ENCODE measurements at regions not wholly inside any gene's neighbourhood (a gene's known extent, or its start where the extent isn't known, plus 50 kb on each side); places are given as distances from the start of the nearest gene placed in this dataset.

DNA sequence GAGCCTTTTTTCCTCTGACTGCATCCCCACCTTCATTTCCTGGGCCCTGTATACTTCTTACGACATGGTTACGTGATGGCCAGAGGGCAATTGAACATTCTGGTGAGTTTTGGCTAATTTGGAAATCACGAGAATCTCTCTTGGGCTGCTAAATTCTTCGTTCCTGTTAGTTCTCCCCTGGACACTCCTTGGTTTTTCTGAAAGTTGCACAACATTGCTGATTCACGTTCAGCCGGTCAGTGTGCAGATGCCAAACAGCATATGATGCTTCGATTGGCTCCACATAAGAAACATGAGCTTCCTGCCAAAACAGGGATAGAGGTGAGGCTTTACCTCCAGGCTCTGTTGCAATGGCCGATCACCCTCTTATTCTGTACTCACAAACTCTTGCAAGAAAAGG, 119.4 kb upstream of the LY86 start:
- CTCF ChIA-PET: no interaction called here
- no peaks in the 10 kb centered on the region for H3K36me3 Mint-ChIP-seq (ENCODE audit: insufficient read depth, unreplicated experiment)
- H3K27me3 ChIP-seq (replicated peaks; ENCODE audit: control insufficient read depth, insufficient read depth, low read length): no peaks in the 10 kb centered on the region; the same call in 1 of the 2 replicates
- H3K9me3 Mint-ChIP-seq (ENCODE audit: unreplicated experiment): peaks cover 21% of the 10 kb centered on the region
- TF ChIP-seq CTCF (IDR thresholded peaks at IDR 0.05; ENCODE audit: insufficient read depth in 1 of 2, low read depth in 1 of 2, low read length in 1 of 2, severe bottlenecking in 1 of 2, unreplicated experiment in 1 of 2): no peak
- H3K9me3 ChIP-seq: no peaks in the 10 kb centered on the region
- H3K36me3 ChIP-seq (ENCODE audit: control insufficient read depth, insufficient read depth, low read length): no peaks in the 10 kb centered on the region
- POLR2A ChIA-PET: no interaction called here
- H3K4me1 ChIP-seq: no peaks in the 10 kb centered on the region
- no peak overlapping the region for H3K4me3 Mint-ChIP-seq (ENCODE audit: unreplicated experiment)
- DNase-seq: no peak
- peaks cover 20% of the 10 kb centered on the region for H3K27me3 Mint-ChIP-seq (ENCODE audit: insufficient read depth, unreplicated experiment)
- BruUV-seq (replicated peaks): no TSS peak
- intact Hi-C loops (cut with micrococcal nuclease; ENCODE audit: unreplicated experiment): no loop called here
- H3K27ac Mint-ChIP-seq (ENCODE audit: unreplicated experiment): no peak overlapping the region
- H3K4me1 Mint-ChIP-seq (ENCODE audit: low read depth, unreplicated experiment): no peaks in the 10 kb centered on the region
- H3K4me3 ChIP-seq (ENCODE audit: low read depth, low read length): no peak overlapping the region

GRCh38 chr6:6470123-6470522, 118.4 kb upstream of the LY86 start:
- Histone ChIP-seq H3K4me1 (no peaks in the 10 kb centered on the region), H3K9me3 (no peaks in the 10 kb centered on the region), H3K36me3 (ENCODE audit: control insufficient read depth, insufficient read depth, low read length) (no peaks in the 10 kb centered on the region), H3K27me3 (replicated peaks; ENCODE audit: control insufficient read depth, insufficient read depth, low read length) (no peaks in the 10 kb centered on the region; the same call in 1 of the 2 replicates), H3K4me3 (ENCODE audit: low read depth, low read length) (no peak overlapping the region)
- Mint-ChIP-seq H3K27ac (ENCODE audit: unreplicated experiment) (no peak overlapping the region), H3K36me3 (ENCODE audit: insufficient read depth, unreplicated experiment) (no peaks in the 10 kb centered on the region), H3K4me1 (ENCODE audit: low read depth, unreplicated experiment) (no peaks in the 10 kb centered on the region), H3K9me3 (ENCODE audit: unreplicated experiment) (peaks cover 21% of the 10 kb centered on the region), H3K27me3 (ENCODE audit: insufficient read depth, unreplicated experiment) (peaks cover 20% of the 10 kb centered on the region), H3K4me3 (ENCODE audit: unreplicated experiment) (no peak overlapping the region)
- ChIA-PET CTCF (no interaction called here), POLR2A (no interaction called here)
- intact Hi-C loops (cut with micrococcal nuclease; ENCODE audit: unreplicated experiment): no loop called here
- BruUV-seq (replicated peaks): no TSS peak
- TF ChIP-seq CTCF (IDR thresholded peaks at IDR 0.05; ENCODE audit: insufficient read depth in 1 of 2, low read depth in 1 of 2, low read length in 1 of 2, severe bottlenecking in 1 of 2, unreplicated experiment in 1 of 2): no peak
- no peak for DNase-seq

DNA sequence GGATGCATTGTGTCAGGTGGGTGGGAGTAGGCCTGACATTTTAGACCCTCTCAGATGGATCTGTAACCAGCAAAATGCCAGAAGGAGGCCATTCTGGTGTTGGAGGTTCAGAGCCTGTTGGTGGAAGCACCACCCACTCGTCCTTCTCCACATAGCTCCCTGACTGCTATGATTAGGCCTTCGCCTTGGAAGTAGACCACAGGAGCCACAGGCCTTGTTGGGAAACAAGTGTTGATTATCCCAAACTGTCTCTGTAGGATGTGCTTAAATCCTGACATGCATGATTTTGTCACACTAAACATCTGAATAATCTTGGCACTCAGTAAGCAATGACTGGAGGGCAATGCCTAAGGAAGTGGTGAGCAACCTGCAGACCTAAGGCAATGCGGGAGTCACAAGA, 117.2 kb upstream of the LY86 start:
- no peak for DNase-seq
- H3K9me3 ChIP-seq: no peaks in the 10 kb centered on the region
- H3K4me1 ChIP-seq: no peaks in the 10 kb centered on the region
- BruUV-seq (replicated peaks): no TSS peak
- no peaks in the 10 kb centered on the region for H3K36me3 ChIP-seq (ENCODE audit: control insufficient read depth, insufficient read depth, low read length)
- ChIA-PET CTCF (no interaction called here), POLR2A (no interaction called here)
- TF ChIP-seq CTCF (IDR thresholded peaks at IDR 0.05; ENCODE audit: insufficient read depth in 1 of 2, low read depth in 1 of 2, low read length in 1 of 2, severe bottlenecking in 1 of 2, unreplicated experiment in 1 of 2): no peak
- intact Hi-C loops (cut with micrococcal nuclease; ENCODE audit: unreplicated experiment): no loop called here
- Mint-ChIP-seq H3K4me3 (ENCODE audit: unreplicated experiment) (no peak overlapping the region), H3K36me3 (ENCODE audit: insufficient read depth, unreplicated experiment) (no peaks in the 10 kb centered on the region), H3K4me1 (ENCODE audit: low read depth, unreplicated experiment) (no peaks in the 10 kb centered on the region), H3K27ac (ENCODE audit: unreplicated experiment) (no peak overlapping the region), H3K9me3 (ENCODE audit: unreplicated experiment) (peaks cover 21% of the 10 kb centered on the region), H3K27me3 (ENCODE audit: insufficient read depth, unreplicated experiment) (peaks cover 18% of the 10 kb centered on the region)
- H3K27me3 ChIP-seq (replicated peaks; ENCODE audit: control insufficient read depth, insufficient read depth, low read length): no peaks in the 10 kb centered on the region; the same call in 1 of the 2 replicates
- no peak overlapping the region for H3K4me3 ChIP-seq (ENCODE audit: low read depth, low read length)
